ENCODE measurements at regions not wholly inside any gene's neighbourhood (a gene's known extent, or its start where the extent isn't known, plus 50 kb on each side); places are given as distances from the start of the nearest gene placed in this dataset.

DNA sequence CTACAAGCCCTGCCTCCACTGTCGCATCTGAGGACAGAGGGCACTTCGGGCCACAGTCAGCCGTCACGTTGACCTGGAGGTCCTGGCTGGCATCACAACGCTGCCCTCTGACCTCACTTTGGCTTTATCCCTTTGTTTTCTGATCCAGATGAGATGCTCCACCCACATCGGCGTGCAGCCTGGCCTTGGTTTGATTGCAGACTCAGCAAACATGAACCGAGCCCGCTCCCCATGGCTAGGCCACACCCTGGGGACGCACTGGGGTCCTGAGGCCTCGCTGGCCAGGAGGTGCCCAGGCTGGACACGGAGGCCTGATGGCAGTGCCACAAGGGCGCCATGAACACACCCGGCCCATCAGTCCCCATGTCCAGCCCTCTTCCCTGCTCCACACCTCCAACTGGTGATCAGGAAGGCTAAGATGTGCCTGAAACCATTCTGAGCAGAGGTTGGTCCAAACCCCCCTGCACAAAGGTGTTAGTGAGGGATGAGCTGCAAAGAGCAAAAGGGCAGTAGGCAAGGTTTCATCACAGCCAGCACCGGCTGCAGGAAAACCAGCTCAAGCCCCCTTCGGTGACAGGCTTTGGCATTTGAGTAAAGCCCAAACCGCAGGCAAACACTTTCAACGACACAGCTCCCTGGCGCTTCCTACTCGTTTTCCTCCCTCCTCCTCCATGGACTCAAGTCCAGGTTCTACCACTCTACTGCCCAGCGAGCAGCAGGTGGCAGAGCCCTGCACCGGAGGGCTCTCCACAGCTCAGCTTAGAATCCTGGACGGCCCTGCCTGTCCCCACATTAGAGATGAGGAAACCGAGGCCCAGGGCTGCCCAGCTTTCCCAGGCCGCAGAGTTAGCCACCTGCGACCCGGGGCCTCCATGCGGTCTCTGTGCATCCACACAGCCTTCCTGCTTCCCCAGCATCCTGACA, 165.8 kb downstream of the NUP210 start:
- TF ChIP-seq, protein P1, sequence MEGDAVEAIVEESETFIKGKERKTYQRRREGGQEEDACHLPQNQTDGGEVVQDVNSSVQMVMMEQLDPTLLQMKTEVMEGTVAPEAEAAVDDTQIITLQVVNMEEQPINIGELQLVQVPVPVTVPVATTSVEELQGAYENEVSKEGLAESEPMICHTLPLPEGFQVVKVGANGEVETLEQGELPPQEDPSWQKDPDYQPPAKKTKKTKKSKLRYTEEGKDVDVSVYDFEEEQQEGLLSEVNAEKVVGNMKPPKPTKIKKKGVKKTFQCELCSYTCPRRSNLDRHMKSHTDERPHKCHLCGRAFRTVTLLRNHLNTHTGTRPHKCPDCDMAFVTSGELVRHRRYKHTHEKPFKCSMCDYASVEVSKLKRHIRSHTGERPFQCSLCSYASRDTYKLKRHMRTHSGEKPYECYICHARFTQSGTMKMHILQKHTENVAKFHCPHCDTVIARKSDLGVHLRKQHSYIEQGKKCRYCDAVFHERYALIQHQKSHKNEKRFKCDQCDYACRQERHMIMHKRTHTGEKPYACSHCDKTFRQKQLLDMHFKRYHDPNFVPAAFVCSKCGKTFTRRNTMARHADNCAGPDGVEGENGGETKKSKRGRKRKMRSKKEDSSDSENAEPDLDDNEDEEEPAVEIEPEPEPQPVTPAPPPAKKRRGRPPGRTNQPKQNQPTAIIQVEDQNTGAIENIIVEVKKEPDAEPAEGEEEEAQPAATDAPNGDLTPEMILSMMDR (IDR thresholded peaks at IDR 0.05; ENCODE audit: low read depth, low read length): no peak
- no peak for TF ChIP-seq EZH2phosphoT487 (IDR thresholded peaks at IDR 0.05; ENCODE audit: low read depth)
